GM12874 (cell line): ENCODE measurements at regions not wholly inside any gene's neighbourhood (a gene's known extent, or its start where the extent isn't known, plus 50 kb on each side); places are given as distances from the start of the nearest gene placed in this dataset.

Experiments
- TF ChIP-seq, protein P1 (sequence below): IDR thresholded peaks from 2 replicates; pipeline ENCODE4 v1.5.1; 2011; ENCODE audit warnings: low read depth, mild to moderate bottlenecking, control low read depth, low read length, moderate library complexity; ENCODE audit not compliant: insufficient read depth

DNA sequence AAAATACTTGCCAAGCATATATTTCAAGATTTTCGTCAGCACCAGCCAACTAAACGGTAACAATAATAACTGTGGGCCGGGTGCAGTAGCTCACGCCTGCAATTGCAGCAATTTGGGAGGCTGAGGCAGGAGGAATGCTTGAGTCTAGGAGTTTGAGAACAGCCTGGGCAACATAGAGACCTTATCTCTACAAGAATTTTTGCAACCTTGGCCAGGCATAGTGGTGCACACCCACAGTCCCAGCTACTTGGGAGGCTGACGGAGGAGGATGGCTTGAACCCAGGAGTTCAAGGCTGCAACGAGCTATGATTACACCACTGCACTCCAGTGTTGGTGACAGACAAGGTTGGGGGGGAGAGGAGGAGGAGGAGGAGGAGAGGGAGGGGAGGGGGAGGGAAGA lies 145.0 kb upstream of the TIAM1 start:
- TF ChIP-seq, protein P1, sequence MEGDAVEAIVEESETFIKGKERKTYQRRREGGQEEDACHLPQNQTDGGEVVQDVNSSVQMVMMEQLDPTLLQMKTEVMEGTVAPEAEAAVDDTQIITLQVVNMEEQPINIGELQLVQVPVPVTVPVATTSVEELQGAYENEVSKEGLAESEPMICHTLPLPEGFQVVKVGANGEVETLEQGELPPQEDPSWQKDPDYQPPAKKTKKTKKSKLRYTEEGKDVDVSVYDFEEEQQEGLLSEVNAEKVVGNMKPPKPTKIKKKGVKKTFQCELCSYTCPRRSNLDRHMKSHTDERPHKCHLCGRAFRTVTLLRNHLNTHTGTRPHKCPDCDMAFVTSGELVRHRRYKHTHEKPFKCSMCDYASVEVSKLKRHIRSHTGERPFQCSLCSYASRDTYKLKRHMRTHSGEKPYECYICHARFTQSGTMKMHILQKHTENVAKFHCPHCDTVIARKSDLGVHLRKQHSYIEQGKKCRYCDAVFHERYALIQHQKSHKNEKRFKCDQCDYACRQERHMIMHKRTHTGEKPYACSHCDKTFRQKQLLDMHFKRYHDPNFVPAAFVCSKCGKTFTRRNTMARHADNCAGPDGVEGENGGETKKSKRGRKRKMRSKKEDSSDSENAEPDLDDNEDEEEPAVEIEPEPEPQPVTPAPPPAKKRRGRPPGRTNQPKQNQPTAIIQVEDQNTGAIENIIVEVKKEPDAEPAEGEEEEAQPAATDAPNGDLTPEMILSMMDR = no peak

GRCh38 chr21:31484219-31484618 lies 140.2 kb upstream of the TIAM1 start:
- TF ChIP-seq, protein P1 = no peak

GRCh38 chr21:31483146-31483545 lies 139.1 kb upstream of the TIAM1 start:
- TF ChIP-seq, protein P1 = no peak

DNA sequence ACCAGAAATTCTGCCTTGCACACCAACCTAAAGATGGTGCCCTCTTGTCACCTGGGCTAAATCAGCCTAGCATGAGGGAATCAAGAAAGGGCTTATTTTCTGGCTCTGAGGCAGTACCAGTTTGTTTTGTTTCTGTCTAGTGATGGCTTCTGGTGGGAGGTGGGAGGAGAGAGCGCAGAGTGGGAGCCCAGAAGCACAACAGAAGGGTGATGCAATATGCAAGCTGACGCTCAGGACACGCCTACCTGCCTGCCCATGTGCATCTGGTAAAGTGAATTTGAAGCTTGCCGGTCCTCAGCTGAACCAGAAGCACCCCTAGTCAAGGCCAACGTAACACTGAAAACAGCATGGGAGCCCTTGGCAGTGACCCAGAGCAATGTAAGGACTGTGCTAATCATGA lies 138.4 kb upstream of the TIAM1 start:
- TF ChIP-seq, protein P1 = no peak

DNA sequence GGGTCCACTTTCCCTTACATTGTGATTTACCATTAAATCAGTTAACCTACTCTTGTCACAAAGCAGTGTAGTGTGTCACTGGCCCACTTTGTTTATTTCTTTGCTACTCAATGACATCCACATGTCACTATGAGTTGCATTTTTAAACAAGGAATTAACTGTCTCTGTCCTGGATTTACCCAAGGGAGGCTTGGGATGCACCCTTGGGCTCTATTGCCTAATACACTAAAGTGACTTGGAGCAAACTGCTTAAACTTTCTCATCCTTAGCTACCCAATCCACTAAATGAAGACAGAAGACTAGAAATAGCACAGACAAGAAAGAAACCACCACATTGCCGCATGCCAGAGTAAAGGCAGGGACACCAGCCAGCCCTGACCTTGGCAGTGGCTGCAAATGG lies 136.2 kb upstream of the TIAM1 start:
- TF ChIP-seq, protein P1 = no peak

DNA sequence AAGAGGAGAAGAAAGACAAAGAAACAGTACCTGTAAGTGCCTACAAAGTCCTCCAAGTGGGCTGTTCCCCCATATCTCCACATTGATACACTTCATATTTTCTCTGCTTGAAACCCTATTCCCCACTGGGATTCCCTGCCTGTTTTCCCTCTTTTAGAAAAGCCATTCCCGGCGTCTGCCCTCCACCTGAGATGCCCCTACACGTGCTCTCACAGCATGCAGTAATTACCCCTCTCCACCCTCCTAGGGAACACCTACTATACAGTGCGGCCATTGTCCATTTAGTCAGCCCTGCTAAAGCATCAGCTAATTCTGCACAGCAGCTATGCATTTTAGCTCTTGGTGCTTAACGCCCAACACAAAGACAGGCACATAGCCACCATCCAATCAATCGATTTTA lies 135.7 kb upstream of the TIAM1 start:
- TF ChIP-seq, protein P1 = no peak

GRCh38 chr21:31479222-31479621 lies 135.2 kb upstream of the TIAM1 start:
- TF ChIP-seq, protein P1 = no peak
